ENCODE measurements at regions not wholly inside any gene's neighbourhood (a gene's known extent, or its start where the extent isn't known, plus 50 kb on each side); places are given as distances from the start of the nearest gene placed in this dataset.

GRCh38 chr10:64379898-64380297 is 858.7 kb downstream of the REEP3 start:
- Histone ChIP-seq H3K36me3 (no peaks in the 10 kb centered on the region), H3K27me3 (no peaks in the 10 kb centered on the region), H3K4me3 (ENCODE audit: low read depth in 1 of 2, low read length in 1 of 2) (no peak overlapping the region), H3K9me3 (no peaks in the 10 kb centered on the region), H3K27ac (no peak overlapping the region), H3K4me1 (ENCODE audit: control insufficient read depth in 1 of 2, insufficient read depth in 1 of 2, low read depth in 1 of 2, low read length in 1 of 2) (no peaks in the 10 kb centered on the region)
- TF ChIP-seq CTCF (IDR thresholded peaks at IDR 0.05): no peak

- no peaks in the 10 kb centered on the region for H3K9me3 ChIP-seq
- H3K27me3 ChIP-seq: no peaks in the 10 kb centered on the region
- no peaks in the 10 kb centered on the region for H3K4me1 ChIP-seq (ENCODE audit: control insufficient read depth in 1 of 2, insufficient read depth in 1 of 2, low read depth in 1 of 2, low read length in 1 of 2)
- no peaks in the 10 kb centered on the region for H3K36me3 ChIP-seq
- no peak overlapping the region for H3K27ac ChIP-seq
- H3K4me3 ChIP-seq (ENCODE audit: low read depth in 1 of 2, low read length in 1 of 2): no peak overlapping the region
- TF ChIP-seq CTCF (IDR thresholded peaks at IDR 0.05): no peak
Measured at GRCh38 chr10:64385355-64385754, 864.2 kb downstream of the REEP3 start.

- H3K4me3 ChIP-seq (ENCODE audit: low read depth in 1 of 2, low read length in 1 of 2): no peak overlapping the region
- H3K4me1 ChIP-seq (ENCODE audit: control insufficient read depth in 1 of 2, insufficient read depth in 1 of 2, low read depth in 1 of 2, low read length in 1 of 2): no peaks in the 10 kb centered on the region
- H3K36me3 ChIP-seq: no peaks in the 10 kb centered on the region
- H3K27me3 ChIP-seq: no peaks in the 10 kb centered on the region
- H3K27ac ChIP-seq: no peak overlapping the region
- H3K9me3 ChIP-seq: no peaks in the 10 kb centered on the region
- TF ChIP-seq CTCF (IDR thresholded peaks at IDR 0.05): no peak
Measured at GRCh38 chr10:64394744-64395143, 873.5 kb downstream of the REEP3 start.

- no peak for TF ChIP-seq CTCF (IDR thresholded peaks at IDR 0.05)
- Histone ChIP-seq H3K27ac (no peak overlapping the region), H3K36me3 (no peaks in the 10 kb centered on the region), H3K4me1 (ENCODE audit: control insufficient read depth in 1 of 2, insufficient read depth in 1 of 2, low read depth in 1 of 2, low read length in 1 of 2) (no peaks in the 10 kb centered on the region), H3K9me3 (no peaks in the 10 kb centered on the region), H3K4me3 (ENCODE audit: low read depth in 1 of 2, low read length in 1 of 2) (no peak overlapping the region), H3K27me3 (no peaks in the 10 kb centered on the region)
Measured at GRCh38 chr10:64396105-64396708, 875.0 kb downstream of the REEP3 start.

- no peaks in the 10 kb centered on the region for H3K9me3 ChIP-seq
- no peak overlapping the region for H3K27ac ChIP-seq
- no peaks in the 10 kb centered on the region for H3K27me3 ChIP-seq
- no peak overlapping the region for H3K4me3 ChIP-seq (ENCODE audit: low read depth in 1 of 2, low read length in 1 of 2)
- no peaks in the 10 kb centered on the region for H3K36me3 ChIP-seq
- no peaks in the 10 kb centered on the region for H3K4me1 ChIP-seq (ENCODE audit: control insufficient read depth in 1 of 2, insufficient read depth in 1 of 2, low read depth in 1 of 2, low read length in 1 of 2)
- no peak for TF ChIP-seq CTCF (IDR thresholded peaks at IDR 0.05)
Measured at GRCh38 chr10:64397125-64397524, 875.9 kb downstream of the REEP3 start.
